ENCODE measurements at regions not wholly inside any gene's neighbourhood (a gene's known extent, or its start where the extent isn't known, plus 50 kb on each side); places are given as distances from the start of the nearest gene placed in this dataset.
"Not testable (repeated sequence)": the region's sequence is repeated elsewhere in the genome, so short reads cannot be mapped to it uniquely, and the experiment has no call there.

- DNase-seq = no peak
Observed at GRCh38 chr9:134547161-134548100, 94.2 kb upstream of the COL5A1 start.

- no peak for DNase-seq
Observed at GRCh38 chr9:134548185-134548584, 93.4 kb upstream of the COL5A1 start.

GRCh38 chr9:134548618-134549017, 93.0 kb upstream of the COL5A1 start:
- DNase-seq = no peak

DNA sequence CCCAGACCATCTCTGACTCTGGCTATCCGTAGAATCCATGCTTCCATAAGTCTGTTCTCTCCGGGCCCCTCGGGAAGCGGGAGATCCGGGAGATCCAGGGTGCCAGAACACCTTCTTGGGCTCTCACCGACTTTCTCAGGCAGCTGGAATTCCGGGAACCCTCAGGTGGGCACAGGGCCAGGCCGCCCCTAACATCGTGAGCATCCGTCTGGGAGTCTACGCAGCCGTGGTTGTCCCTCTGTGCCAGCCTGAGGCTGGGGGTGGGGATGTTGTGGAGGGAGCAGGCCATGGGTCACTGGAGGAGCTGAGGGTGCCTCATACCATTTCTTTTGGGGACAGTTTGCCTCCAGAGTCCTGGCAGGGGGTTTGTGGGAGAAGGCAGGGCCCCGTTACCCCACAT, 92.3 kb upstream of the COL5A1 start:
- no peak for DNase-seq

GRCh38 chr9:134550081-134550480, 91.5 kb upstream of the COL5A1 start:
- not testable (repeated sequence) for DNase-seq

DNA sequence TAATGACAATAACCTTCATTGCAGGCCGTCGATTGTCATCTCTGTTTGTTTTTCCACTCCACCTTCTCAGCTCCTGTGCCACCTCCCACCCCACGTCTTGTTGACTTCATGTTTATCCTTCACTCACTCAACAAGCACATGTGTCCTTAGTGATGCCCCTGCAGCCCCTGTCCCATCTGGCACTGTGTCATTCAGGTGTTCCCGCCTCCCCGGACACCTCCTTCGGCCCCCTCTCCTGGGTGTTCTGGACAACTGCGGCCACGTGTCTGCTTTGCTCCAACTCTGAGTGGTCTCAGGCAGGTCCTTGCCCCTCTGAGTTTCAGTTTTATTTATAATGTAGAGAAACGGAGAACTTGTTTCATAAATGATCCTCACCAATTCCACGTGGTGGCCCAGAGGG, 91.0 kb upstream of the COL5A1 start:
- DNase-seq = no peak

DNA sequence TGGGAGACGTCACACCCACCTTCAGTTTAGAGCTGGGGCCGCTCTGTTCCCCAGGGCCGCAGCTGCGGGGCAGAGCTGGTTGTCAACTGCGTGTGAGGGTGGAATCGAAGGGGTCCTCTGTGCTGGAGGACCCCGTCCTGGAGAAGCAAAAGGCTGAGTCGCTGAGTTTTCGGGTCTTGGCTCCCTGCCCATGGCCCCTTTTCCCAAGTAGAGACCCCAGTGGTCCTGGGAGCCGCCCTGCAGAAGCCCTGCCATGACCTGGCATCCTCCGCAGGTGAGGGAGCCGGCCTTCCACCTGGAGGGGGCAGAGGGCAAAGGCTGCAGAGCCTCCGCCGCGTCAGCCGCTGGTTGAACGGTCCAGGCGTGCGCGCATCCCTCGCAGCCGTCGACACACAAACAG, 90.4 kb upstream of the COL5A1 start:
- no peak for DNase-seq

- DNase-seq = no peak
Observed at GRCh38 chr9:134551644-134552348, 89.8 kb upstream of the COL5A1 start.

GRCh38 chr9:134552349-134552990, 89.1 kb upstream of the COL5A1 start:
- DNase-seq = no peak

- no peak for DNase-seq
Observed at GRCh38 chr9:134553061-134553891, 88.3 kb upstream of the COL5A1 start.

- DNase-seq = no peak
Observed at GRCh38 chr9:134553996-134554372, 87.6 kb upstream of the COL5A1 start.

DNA sequence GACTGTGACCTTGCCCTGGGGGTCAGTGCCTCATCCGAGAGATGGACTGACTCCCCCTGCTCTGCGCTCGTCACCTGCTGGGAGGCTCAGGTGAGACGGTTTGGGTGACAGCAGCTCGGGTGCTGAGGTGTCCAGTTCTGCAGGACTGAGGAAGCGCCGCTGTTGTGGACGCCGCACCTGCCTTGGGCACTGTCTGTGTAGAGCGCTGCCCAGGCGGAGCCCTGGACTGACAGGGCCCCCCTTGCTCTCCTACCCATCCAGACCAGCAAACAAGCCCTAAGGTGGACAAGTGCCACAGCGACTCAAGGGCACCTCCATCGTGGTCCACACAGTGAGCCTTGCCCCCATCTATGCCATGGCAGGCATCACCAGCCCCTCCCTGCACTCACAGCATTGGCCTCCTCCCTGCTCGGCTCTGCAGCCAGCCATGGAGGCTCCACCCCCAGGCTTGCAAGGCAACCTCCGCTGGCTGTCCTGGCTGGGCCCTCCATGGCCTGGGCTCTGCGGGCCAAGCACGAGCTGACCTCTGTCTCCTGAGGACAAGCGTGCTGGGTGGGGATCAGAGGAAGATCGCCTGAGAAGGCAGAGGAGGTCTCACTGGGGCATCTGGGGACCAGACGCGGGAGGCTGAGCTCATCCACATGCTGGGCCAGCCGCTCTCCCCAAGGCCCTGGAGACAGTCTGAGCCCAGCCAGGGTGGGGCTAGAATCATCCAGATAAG, 87.1 kb upstream of the COL5A1 start:
- DNase-seq = no peak

DNA sequence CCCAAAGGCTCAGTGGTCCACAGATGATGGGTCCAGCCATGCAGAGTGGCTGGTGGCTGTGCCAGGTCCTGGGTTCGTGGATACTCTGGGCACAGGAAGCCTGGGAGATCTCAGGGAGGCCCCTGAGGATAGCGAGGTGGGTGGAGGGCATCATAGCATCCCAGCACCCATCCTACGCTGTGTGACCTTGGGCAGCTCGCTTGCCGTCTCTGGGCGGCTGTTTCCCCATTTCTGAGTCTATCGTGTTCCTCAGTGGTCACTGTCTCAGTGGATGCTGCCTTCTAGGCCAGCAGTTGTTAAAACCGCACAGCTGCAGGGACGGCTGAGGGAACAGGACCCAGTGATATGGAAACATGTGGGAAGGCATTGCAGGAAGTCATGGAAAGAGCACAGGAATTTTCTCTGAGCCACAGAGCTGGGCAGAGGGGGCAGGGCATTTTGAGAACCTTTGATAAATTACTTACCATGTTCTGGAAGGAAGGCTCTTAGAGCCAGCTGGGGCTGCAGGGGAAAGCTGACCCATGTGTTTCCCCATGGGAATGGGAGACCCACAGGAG, 86.4 kb upstream of the COL5A1 start:
- DNase-seq = no peak

- no peak for DNase-seq
Observed at GRCh38 chr9:134556531-134557068, 85.0 kb upstream of the COL5A1 start.

GRCh38 chr9:134557331-134557730, 84.3 kb upstream of the COL5A1 start:
- no peak for DNase-seq

DNA sequence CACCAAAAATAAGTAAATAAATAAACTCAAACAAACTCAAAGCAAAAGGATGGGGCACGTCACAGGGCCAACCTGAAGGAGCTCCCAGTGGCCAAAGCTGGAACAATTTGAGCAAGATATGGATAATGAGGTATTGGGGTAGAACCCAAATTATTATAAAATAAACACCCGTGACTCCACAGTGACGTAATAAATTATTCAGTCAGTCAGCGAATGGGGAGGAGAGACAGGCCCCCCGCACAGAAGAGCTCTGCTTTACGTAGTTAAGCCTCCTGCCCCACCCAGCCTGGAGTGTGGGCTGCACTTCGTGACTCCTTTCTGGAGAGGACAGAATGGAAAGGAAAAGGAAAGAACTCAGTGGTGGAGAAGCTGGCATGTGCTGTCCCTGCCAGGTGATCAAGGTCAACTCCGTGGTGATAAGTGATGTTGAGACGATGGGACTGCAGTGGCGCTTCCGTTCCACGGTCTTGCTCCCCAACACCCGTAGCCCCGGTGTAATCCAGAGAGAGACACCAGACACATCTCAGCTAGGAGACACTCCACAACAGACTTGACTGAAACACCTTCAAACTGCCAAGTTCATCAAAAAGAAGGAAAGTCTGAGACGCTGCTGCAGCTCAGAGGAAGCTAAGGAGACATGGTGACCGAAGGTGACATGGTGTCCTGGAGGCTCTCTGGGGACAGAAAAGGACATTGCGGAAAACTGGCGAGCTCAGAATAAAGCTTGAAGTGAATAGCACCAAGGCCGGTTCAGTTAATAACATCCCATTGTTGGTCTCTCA, 83.3 kb upstream of the COL5A1 start:
- DNase-seq = no peak

DNA sequence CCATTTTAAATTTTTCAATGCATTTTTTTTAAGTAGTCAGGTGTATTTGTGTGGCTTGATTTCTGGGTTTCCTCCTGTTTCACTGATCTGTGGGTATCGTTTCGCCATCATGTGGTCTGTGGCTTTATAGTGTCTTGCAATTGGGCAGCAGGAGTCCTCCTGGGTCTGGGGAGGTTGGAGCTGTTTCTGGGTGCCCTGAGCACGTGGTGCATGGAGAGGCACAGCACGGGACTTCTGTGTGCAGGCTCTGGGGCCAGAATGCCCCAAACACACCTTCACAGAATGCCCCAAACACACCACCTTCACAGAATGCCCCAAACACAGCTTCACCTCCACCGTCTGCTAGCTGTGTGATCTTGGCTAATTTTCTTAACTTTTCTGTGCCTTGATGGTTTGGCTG, 82.6 kb upstream of the COL5A1 start:
- no peak for DNase-seq

DNA sequence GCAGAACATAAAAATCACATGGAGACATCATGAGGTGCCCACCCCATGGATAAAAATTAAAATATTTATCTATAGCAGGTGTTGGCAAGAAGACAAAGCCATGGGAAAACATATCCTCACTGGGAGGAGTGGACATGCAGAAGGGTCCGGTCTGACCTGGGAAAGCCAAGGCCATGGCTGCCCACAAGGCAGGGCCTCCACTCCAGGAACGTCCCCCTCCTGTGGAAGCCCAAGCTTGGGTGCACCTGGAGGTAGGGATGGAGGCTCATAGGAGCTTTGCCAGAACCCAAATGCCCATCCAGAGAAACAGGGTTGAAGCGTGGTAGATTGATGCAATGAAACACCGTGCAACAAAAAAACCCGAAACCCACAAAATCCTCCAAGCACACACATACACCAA, 81.4 kb upstream of the COL5A1 start:
- no peak for DNase-seq

GRCh38 chr9:134560654-134561053, 80.9 kb upstream of the COL5A1 start:
- DNase-seq = no peak

- no peak for DNase-seq
Observed at GRCh38 chr9:134561427-134562145, 80.0 kb upstream of the COL5A1 start.

All from NCI-H524 treated with DMSO at 0.1 percent for 48 hours (cell line).